HG03354 (cell line): ENCODE measurements at regions not wholly inside any gene's neighbourhood (a gene's known extent, or its start where the extent isn't known, plus 50 kb on each side); places are given as distances from the start of the nearest gene placed in this dataset.

ENCODE experiments used
- ATAC-seq: cut with Tn5 transposase; IDR thresholded peaks from one replicate; pipeline ENCODE4 v1.9.1; 2021; ENCODE audit warnings: mild to moderate bottlenecking; ENCODE audit not compliant: unreplicated experiment, poor library complexity, severe bottlenecking

DNA sequence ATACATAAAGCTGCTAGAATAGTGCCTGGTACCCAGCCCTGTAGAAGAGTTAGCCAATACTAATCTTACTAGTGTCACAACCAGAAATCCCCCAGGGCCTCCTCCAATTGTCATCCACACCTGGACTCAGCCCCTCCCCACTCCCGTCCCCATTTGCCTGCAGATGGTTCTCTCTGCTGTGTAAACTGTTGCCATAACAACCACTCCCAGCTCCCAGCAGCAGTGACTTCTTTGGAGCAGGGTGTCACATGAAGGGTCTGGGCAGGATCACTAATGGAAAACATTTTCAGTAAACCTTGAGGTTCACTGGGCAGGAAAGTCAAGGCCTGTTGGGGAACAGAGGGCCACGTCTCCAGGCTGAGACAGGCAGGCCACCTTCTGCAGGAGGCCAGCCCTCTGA, 126.0 kb upstream of the IPO9 start:
- ATAC-seq = no peak

DNA sequence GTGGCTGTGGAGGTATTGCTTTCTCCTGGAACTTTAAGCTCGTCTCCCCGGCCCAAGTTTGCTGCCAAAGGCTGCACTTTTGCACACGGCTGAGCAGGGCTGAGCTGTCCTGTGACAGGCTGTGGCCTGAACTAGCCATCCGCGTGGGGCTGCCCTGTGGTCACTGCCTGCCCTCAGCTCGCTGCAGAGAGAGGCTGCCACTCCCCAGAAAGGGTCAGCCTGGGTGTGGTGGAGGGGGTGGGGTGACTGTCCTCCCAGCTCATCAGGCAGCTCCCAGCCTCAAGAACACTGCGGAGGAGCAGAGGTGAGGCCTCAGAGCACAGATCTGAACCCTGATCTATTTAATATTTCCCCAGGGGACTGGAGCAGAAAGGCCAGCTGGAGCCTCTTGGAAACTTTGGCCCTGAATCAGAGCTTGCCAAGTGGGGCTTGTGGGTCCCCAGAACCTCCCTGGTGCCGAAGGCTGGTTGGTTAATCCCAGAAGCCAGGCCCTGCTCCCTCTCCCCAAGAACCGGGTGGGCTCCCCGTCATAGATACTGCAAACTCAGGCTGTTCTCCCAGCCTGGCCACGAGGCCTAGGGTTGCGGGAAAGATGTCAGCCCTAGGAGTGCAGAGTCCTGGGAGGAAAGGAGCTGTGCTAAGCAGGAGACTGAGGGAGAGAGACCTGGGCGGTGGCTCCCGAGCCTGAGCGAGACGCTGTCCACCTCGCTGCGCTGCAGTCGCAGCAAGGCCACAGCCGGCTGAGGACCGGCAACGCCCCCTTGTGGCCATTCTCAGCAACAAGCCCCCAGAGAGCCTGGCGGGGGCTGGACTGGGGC, 125.1 kb upstream of the IPO9 start:
- ATAC-seq = no peak

DNA sequence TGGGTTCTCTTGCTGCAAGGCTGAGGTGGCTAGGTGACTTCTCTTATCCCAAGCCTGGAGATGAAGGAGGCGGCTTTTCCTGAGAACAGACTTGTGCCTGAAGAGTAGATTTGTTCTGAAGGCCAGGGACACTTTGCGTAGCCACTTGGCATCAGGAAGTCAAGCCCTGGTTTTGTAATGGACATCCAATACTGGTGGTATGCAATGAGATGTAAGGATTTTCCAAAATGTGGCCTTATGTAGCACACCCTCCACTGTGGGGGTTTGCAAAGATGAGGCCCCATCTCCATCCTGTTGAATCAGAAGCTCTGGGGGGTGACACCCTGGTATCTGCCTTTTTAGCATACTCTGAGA, 124.5 kb upstream of the IPO9 start:
- no peak for ATAC-seq

DNA sequence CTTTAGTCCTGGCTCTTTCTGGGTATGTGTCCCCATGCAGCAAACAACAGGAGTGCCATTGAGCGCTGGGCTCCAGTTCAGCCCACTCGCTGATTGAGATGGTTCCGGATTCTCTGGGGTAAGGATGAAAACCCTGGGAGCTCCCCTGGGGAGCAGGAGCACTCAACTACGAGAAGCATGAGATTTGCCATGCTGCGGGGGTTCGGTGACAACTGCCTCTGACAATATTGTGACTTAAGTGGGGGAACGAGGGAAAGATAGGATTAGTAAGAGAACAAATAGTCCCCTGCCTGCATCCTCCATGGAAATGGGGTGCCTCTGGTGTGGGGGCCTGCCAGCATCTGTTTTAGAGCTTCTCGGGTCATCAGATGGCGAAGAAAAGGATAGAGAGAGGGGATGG, 123.6 kb upstream of the IPO9 start:
- ATAC-seq = no peak

DNA sequence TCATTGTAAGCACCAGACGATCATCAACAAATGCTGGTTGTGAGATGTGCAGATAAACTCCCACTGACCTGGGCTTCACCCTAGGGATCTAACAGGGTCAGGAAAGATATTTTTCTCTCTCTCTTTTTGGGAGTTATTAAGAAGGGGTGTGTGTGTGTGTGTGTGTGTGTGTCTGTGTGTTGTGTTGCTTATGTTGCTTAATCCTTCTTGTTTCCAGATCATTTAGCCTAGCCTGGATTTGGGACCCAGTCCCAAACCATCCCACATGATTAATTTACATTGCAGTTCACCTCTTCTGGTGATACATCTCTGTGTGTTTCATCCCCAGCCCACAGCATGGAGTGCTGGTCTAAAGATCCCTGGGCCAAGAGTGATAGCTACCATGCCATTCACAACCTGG, 122.8 kb upstream of the IPO9 start:
- no peak for ATAC-seq

DNA sequence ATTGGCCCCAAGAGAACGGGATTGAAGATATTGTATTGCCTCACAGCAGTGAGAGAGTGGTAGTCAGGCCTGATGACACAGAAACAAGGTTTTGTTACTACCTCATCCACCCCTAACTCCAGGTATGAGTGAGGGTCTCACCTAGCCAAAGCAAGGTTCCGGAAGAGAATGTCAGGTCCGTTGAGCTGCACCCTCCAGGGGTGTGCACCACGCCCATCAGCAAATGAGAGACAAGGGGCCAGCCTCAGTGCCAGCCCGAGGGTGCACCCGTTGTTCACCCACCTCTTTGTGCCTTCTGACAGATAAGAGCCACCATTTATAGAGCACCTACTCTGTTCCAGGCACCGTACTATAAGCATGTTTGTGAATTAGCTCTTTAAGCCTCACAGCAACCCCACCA, 121.9 kb upstream of the IPO9 start:
- ATAC-seq = no peak

DNA sequence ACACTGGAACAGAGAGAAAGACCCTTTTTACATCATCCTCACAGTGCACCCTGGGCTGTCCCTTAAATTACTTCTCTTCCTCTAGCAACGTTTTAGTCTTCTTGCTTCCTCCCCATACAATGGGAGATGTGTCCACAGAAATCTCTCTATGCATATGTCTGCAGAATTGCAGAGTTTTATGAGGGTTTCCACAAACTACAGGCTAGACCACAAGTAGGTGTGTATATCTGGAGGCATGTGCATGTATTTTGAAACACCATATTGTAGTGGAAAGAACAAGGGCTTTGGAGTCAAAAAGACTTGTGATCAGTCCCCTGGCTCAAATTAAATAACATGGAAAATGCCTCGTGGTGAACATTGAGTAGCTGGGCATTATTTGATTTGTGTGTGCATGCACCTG, 121.3 kb upstream of the IPO9 start:
- no peak for ATAC-seq

DNA sequence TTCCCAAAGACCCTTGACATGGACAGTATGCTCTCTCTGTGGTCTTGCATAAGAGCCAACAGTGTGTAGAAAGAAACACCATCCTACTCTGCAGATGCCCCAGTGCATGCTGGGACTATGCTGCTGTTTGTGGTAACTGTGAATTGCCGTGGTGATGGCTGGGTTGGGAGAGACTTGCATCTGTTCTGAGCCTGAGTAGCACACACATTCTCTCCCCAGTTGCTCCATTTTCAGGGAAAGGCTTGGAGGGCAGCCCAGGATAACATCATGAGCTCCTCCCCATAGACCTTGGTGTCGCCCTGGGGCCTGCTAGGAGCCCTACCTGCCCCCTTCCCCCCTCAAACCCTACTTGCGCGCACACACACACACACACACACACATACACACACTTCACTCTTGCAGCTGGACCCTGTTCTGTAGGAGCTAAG, 120.9 kb upstream of the IPO9 start:
- no peak for ATAC-seq

DNA sequence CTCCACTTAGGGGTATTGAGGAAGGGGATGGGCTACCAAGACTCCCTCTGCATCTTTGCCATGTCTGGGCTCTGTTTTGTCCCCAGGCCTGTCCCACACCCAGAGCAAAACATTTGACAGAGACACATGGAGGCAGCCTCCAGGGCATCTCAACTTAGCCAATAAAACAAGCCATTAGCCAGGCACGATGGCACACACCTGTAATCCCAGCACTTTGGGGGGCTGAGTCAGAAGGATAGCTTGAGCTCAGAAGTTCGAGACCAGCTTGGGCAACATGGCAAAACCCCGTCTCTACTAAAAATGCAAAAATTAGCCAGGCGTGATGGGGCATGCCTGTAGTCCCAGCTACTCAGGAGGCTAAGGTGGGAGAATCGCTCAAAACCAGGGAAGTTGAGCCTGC, 120.3 kb upstream of the IPO9 start:
- ATAC-seq = no peak

DNA sequence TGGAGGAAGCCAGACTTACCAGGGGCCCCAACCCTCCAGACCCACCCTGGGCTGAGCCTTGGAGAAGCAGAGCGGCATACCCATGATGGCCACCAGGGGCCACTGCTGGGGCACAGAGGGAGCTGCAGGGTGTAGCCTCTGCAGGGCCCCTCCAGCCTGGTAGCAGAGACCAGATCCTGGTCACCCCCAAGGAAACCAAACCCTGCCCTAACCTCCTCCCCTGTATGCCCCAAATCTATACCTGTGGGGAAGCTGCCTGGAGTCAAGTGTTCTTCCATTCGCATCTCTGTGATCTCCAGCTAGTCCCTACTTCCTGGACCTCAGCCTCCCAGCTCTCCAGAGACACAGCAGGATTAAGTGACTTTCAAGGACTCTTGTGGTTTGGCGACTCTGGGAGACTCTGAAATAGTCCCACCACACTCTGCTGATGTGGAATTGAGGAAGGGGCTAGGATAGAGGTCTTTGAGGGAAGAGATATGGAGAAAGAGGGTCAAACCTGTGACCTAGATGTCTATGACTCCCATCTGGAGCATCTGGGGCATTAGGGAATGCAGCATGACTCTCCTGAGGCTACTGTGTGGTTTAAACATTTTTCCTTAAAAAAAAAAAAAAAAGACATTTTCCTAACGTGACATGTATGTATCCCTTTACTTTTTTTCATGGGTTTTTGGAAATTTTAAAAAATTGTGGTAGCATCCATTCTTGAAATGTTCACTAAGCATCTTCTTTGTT, 119.2 kb upstream of the IPO9 start:
- peak; percentile 94 for ATAC-seq

DNA sequence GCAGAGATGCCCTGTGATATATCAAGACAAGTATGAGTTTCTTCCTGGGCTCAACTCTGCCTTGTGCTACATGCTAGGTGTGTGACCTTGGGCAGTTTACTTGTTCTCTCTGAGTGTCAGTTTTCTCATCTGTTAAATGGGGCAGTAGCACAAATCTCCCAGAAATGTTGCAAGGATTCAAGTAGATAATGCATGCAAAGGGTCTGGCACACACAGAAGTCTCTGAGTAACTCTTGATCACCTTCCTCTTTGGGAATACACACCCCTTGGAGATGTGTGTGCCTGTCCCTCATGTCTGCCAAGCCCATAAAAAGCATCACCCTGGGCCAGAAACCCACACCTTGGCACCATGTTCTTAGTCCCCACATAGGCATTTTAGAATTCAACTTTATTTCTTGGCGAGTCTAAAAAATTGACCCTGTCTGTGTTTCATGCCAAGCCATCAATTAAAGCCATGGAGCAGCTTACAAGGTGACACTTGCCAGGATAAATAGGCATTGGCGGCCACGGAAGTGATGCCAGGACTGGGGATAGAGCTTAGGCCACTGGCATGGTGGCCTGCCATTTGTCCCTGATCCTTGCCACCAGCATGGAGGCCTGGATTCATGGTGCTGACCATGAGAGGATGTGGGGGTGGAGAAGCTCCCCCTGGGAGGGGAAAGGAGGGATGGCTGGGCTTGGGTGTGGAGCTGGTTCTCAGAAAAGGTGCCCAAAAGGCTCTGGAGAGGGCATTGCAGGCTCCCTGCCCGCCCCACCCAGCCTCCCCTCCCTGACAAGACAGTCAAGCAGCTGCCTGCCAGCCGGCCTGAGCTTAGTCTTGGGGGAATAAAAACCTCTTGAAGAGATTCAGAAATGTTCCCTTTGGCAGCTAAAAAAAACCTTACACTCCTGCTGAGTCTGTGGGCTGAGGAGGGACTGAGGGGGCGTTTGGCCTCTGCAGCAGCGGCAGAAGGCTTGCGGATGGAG, 118.0 kb upstream of the IPO9 start:
- no peak for ATAC-seq

DNA sequence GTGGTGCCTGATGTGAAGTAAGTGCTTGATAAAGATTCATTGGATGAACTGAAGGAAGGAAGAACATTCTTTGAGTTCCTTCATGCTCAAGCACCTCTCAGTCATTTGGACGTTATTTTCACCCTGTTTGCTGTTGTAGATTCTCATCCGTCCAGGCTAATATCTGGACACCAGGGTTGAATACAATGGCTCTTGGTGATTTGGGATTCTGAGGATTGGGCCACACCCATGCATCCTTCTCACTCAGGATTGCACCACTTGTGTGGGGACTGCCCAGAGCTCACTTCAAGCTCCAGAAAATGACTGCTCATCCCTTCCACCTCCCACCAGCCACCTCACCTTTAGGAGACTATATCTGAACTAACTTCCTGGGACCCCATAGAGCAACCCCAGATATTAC, 117.1 kb upstream of the IPO9 start:
- no peak for ATAC-seq

DNA sequence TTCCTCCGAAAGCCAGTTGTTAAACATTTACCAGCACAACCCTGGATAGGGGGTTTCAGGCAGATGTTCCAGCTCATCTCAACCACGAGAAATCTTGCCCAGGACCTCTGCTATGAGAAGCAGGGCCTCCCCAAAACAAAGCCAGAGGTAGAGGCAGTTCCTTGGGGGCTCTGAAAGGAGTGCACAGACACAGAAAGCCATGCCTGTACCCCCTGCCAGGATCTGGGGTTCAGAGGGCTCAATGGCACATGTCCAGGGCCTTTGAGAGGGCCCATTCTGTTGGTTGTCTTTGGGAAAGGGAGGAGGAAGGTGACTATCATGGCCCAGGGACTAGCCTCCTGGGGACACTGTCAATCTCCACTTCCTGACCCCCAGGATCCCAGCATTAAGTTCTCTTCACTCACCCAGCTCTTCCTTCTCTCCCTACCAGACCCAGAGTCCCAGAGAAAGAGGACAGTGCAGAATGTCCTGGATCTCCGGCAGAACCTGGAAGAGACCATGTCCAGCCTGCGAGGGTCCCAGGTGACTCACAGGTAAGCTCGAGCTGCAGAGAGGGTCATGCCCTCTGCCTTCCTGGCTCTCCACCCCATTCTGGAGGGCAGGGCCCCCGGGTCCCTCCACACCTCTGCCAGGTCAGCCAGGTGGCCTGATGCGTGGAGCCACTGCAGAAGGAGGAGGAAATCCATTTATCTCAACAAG, 116.4 kb upstream of the IPO9 start:
- ATAC-seq = no peak

DNA sequence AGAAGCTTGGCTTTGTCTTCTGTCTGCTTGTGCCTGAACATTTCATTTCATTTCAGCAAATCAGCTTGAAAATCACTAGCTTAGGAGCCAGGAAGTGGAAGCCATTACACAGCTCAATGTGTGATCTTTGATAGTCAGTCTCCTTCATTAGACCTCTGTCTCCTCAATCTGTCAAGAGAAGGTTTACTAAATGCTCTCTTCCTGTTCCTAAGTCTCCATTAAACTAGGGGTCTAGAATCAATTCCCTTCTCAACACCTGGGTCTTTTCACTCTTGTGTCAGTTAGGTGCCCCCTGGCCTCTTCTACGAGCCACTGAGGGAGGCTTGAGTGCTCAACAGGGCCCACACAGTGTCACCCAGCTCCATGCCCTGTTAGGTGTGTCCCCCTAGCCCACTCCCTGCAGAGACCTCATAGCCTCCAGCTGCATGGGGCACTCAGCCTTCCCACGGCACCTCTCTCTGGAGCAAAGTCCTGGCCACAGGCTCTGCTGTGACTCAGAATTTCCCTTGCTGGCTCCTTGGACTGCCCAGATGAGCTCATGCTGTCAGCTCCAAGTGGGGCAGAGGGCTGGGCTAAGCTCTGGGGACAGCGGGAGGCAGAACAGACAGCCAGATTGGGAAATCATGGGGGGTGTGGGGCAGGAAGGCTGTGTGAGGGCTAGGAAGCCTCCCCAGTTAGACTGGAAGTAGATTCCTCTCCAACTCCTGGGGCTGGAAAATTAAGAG, 115.7 kb upstream of the IPO9 start:
- no peak for ATAC-seq

DNA sequence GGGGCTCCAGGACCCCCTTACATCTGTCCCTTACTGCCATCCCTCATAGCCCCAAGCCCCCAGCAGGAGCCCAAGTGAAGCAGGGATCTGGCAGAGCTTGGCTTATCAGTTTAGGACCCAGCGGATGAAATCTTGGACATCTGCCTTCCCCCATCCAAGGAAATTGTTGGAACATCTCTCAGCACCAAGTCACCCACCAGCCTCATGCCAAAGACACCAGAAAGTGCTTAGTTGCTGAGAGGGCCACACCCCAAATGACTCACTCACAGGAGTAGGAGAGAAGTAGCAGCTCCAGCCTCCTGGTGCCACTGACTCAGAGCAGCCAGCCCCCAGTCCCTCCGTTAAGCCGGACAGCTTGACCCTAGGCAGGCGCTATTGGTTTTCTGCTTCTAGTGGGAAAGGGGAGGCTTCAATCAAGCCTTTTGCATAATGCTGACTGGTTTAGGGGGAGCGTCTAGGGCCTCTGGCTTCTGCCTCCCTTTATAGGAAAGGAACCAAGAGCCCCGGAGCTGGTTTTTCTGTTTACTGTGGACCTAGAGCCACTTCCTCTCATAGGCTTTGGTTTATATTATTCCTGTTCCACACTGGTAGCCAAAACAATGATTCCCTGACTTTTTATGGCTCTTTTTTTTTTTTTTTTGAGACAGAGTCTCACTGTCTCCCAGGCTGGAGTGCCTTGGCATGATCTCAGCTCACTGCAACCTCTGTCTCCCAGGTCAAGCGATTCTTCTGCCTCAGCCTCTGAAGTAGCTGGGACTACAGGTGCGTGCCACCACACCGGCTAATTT, 114.2 kb upstream of the IPO9 start:
- no peak for ATAC-seq

DNA sequence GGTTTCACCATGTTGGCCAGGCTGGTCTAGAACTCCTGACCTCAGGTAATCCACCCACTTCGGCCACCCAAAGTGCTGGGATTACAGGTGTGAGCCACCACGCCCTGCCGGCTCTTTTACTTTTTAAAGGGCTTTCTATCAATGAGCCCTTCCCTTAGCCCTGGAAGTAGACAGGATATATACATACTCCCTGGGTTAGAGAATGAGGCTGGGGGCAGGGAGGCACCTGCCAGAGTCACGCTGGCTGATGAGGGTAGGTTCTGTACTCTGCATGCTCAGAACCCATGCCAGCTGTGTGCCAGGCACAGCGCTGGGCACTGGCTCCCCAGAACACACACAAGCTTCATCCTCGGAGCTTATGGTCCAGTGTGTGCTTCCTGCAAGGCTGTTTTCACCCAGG, 113.6 kb upstream of the IPO9 start:
- ATAC-seq = no peak

DNA sequence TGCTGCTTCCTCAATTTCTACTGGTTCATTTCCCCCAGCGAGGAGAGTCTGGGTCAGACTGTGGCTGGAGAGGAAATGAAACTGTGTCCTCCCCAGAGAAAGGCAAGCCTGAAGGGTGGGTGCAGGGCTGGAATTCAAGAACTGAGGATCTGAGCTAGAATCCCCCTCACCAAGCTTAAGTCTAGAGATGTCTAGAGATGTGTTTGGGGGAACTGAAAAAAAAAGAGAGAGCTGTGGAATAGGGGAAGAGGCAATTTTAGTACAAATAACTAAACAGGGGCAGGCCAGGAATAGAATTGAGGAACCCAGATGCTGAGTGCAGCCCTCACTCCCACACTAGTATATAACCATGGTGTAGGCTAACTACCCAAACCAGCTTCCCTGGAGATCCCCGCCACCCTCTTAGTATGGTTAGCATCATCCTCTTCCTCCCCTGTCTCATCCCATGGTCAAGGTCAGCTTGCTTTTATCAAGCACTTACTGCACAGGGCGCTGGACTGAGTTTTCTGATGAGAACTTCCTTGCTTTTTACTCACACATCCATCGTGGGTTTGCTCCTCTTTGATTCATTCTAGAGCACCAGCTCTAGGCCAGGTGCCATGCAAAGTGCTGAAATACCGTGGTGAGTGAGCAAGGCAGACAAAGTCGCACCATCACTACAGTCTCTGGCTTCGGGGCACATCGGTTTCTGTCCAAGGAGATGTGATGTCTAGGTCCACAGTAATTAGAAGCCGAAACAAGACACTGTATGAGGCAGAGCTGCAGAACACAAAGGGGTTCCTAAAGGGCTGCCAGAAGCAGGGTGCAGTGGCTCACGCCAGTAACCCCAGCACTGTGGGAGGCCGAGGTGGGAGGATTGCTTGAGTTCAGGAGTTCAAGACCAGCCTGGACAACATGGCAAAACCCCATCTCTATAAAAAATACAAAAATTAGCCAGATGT, 112.9 kb upstream of the IPO9 start:
- ATAC-seq = no peak
